ENCODE measurements at regions not wholly inside any gene's neighbourhood (a gene's known extent, or its start where the extent isn't known, plus 50 kb on each side); places are given as distances from the start of the nearest gene placed in this dataset.

DNA sequence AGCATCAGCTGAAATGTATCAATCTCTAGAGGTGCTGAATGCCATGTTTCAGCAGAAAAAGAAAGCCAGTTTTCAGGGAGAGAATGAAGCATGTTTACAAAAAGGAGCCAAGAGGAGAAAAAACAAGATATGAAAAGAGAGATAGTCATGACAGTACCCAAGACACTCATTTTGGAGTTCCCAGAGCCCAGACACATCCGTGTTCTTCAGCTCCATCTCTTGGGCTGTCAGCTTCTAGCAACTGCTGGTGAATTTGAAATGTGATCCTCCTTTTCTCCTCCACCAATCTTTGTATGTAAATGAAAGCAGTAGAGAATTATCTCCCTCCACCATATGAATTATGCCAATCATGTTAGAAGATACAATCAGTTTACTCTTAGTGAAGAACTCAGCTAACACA lies 93.0 kb upstream of the SLC25A36 start:
- Histone ChIP-seq H3K27ac (no peak overlapping the region), H3K4me1 (no peaks in the 10 kb centered on the region), H3K9me3 (no peaks in the 10 kb centered on the region), H3K36me3 (no peaks in the 10 kb centered on the region), H3K4me3 (no peak overlapping the region), H3K27me3 (peaks cover 9% of the 10 kb centered on the region)
- TF ChIP-seq POLR2A (IDR thresholded peaks at IDR 0.05) (no peak), EP300 (IDR thresholded peaks at IDR 0.05) (no peak), POLR2AphosphoS5 (IDR thresholded peaks at IDR 0.05) (no peak), CTCF (IDR thresholded peaks at IDR 0.05) (no peak)
- no peak for ATAC-seq
- WGBS, 2 donors (ENCODE audit: low coverage in 1 of 2) = 21 to 27% methylated on average over 1 of the region's 1 CpG

GRCh38 chr3:140850210-140850955 lies 91.3 kb upstream of the SLC25A36 start:
- H3K36me3 ChIP-seq = no peaks in the 10 kb centered on the region
- WGBS, 2 donors (ENCODE audit: low coverage in 1 of 2) = 30 to 34% methylated on average over 4 of the region's 4 CpGs
- no peak for ATAC-seq
- H3K9me3 ChIP-seq = no peaks in the 10 kb centered on the region
- H3K27ac ChIP-seq = no peak overlapping the region
- TF ChIP-seq POLR2A (IDR thresholded peaks at IDR 0.05) (no peak), EP300 (IDR thresholded peaks at IDR 0.05) (no peak)
- H3K27me3 ChIP-seq = peaks cover 9% of the 10 kb centered on the region
- no peak overlapping the region for H3K4me3 ChIP-seq
- H3K4me1 ChIP-seq = no peaks in the 10 kb centered on the region

- H3K27me3 ChIP-seq = no peaks in the 10 kb centered on the region
- WGBS, 2 donors (ENCODE audit: low coverage in 1 of 2) = 67% methylated on average over 2 of the region's 2 CpGs; no CpG with 5 or more reads in 1 of the 2 donors
- TF ChIP-seq CTCF (IDR thresholded peaks at IDR 0.05) (no peak), POLR2A (IDR thresholded peaks at IDR 0.05) (no peak), EP300 (IDR thresholded peaks at IDR 0.05) (no peak), POLR2AphosphoS5 (IDR thresholded peaks at IDR 0.05) (no peak)
- no peaks in the 10 kb centered on the region for H3K9me3 ChIP-seq
- H3K4me1 ChIP-seq = no peaks in the 10 kb centered on the region
- ATAC-seq = no peak
- no peak overlapping the region for H3K4me3 ChIP-seq
- no peaks in the 10 kb centered on the region for H3K36me3 ChIP-seq
- H3K27ac ChIP-seq = no peak overlapping the region
Measured at GRCh38 chr3:140854961-140855360, 86.7 kb upstream of the SLC25A36 start.

GRCh38 chr3:140856905-140857304 lies 84.7 kb upstream of the SLC25A36 start:
- Histone ChIP-seq H3K27ac (no peak overlapping the region), H3K9me3 (no peaks in the 10 kb centered on the region), H3K36me3 (no peaks in the 10 kb centered on the region), H3K27me3 (no peaks in the 10 kb centered on the region), H3K4me1 (no peaks in the 10 kb centered on the region), H3K4me3 (no peak overlapping the region)
- no peak for TF ChIP-seq POLR2A (IDR thresholded peaks at IDR 0.05)
- TF ChIP-seq POLR2AphosphoS5 (IDR thresholded peaks at IDR 0.05) = no peak
- TF ChIP-seq EP300 (IDR thresholded peaks at IDR 0.05) = no peak
- TF ChIP-seq CTCF (IDR thresholded peaks at IDR 0.05) = no peak
- WGBS, 2 donors (ENCODE audit: low coverage in 1 of 2) = 50 to 60% methylated on average over 1 of the region's 1 CpG
- no peak for ATAC-seq

- no peak overlapping the region for H3K4me3 ChIP-seq
- WGBS, 2 donors (ENCODE audit: low coverage in 1 of 2) = 70% methylated on average over 2 of the region's 2 CpGs
- no peak for ATAC-seq
- no peak overlapping the region for H3K27ac ChIP-seq
- TF ChIP-seq POLR2AphosphoS5 (IDR thresholded peaks at IDR 0.05) (no peak), EP300 (IDR thresholded peaks at IDR 0.05) (no peak), CTCF (IDR thresholded peaks at IDR 0.05) (no peak), POLR2A (IDR thresholded peaks at IDR 0.05) (no peak)
- no peaks in the 10 kb centered on the region for H3K27me3 ChIP-seq
- H3K36me3 ChIP-seq = no peaks in the 10 kb centered on the region
- H3K9me3 ChIP-seq = no peaks in the 10 kb centered on the region
- H3K4me1 ChIP-seq = no peaks in the 10 kb centered on the region
Measured at GRCh38 chr3:140857993-140858392, 83.6 kb upstream of the SLC25A36 start.

Measured in gastroesophageal sphincter (tissue), 4 donors.